ENCODE measurements at regions not wholly inside any gene's neighbourhood (a gene's known extent, or its start where the extent isn't known, plus 50 kb on each side); places are given as distances from the start of the nearest gene placed in this dataset.
"Not testable (repeated sequence)": the region's sequence is repeated elsewhere in the genome, so short reads cannot be mapped to it uniquely, and the experiment has no call there.

DNA sequence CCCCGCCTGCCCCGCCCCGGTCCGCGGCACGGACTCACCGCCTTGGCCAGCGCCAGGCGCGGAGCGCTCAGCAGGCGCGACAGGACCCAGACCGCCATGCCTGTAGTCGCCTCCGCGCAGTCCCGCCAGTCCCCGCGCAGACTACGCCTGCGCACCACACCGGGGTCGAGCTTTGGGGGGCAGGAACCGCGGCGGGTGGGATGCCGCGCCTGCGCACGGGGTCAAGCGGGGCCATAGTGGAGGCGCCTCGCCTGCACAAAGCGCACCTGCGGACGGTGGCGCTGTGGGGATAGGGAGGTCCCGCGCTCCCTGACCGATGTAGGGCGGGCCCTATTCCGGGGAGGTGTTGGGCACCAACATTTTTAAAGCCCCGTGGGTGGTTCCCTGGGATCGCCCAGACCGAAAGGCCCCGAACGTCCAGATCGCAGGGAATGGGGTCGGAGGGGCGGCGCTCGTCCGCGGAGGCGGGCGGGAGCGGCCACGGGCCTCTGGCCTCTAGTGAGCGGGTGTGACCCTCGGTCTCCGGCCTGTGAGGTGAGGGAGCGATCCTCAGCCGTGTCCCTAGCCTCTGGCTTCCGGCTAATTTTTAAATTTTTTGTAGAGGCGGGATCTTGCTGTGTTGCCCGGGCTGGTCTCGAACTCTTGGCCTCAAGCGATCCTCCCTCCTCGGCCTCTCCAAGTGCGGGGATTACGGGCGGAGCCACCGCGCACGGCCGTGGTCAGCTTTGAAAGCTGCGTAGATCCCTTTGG lies 70.8 kb upstream of the LPCAT1 start:
- intact Hi-C loops (cut with DNase I), result loop anchor here (10.0 kb wide), 1 partner anchor 70 kb away; the partner anchor contains the start of gene LPCAT1
- Histone ChIP-seq H3K27ac (replicated peaks in 1 of 4) (peak overlapping the region; percentile 72 to 83 (median 80)), H3K4me3 (peak overlapping the region; percentile 52 to 71 (median 66))

DNA sequence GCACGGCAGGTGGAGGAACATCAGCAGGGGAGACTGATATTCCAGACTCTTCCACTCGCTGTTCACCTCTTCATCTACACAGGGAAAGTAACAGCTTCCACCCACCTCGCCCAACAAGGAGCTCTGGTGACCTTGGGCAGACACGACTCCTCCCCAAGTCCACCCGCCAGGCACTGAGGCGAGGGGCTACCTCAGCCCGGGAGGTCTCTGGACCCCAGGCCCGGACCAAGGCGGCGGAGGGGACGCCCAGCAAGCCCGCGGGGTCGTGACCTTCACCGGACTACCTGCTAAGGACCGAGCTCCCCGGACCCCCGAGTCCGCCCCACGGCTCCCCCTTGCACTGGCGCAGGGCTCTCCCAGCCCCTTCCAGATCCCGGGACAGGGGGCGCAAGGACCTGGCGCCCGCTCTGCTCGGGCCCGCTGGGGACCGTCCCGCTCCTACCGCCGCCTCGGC lies 70.2 kb upstream of the LPCAT1 start:
- Histone ChIP-seq H3K36me3 (peaks cover 2 to 18% (median 6%) of the 10 kb centered on the region in 4 donors), H3K4me3 (peak overlapping the region; percentile 52 to 71 (median 66)), H3K27ac (replicated peaks in 1 of 4) (peak overlapping the region; percentile 72 to 83 (median 80)), H3K27me3 (no peaks in the 10 kb centered on the region), H3K4me1 (peaks cover 0 to 13% (median 11%) of the 10 kb centered on the region in 4 donors), H3K9me3 (no peaks in the 10 kb centered on the region)
- TF ChIP-seq EP300 (IDR thresholded peaks at IDR 0.05), result no peak
- TF ChIP-seq, protein P1, sequence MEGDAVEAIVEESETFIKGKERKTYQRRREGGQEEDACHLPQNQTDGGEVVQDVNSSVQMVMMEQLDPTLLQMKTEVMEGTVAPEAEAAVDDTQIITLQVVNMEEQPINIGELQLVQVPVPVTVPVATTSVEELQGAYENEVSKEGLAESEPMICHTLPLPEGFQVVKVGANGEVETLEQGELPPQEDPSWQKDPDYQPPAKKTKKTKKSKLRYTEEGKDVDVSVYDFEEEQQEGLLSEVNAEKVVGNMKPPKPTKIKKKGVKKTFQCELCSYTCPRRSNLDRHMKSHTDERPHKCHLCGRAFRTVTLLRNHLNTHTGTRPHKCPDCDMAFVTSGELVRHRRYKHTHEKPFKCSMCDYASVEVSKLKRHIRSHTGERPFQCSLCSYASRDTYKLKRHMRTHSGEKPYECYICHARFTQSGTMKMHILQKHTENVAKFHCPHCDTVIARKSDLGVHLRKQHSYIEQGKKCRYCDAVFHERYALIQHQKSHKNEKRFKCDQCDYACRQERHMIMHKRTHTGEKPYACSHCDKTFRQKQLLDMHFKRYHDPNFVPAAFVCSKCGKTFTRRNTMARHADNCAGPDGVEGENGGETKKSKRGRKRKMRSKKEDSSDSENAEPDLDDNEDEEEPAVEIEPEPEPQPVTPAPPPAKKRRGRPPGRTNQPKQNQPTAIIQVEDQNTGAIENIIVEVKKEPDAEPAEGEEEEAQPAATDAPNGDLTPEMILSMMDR (IDR thresholded peaks at IDR 0.05), result no peak
- no peak for TF ChIP-seq POLR2AphosphoS5 (IDR thresholded peaks at IDR 0.05)
- TF ChIP-seq POLR2A (IDR thresholded peaks at IDR 0.05; ENCODE audit: low read depth), result no peak
- WGBS, result 63% methylated on average over 2 of the region's 32 CpGs
- no peak for DNase-seq (ENCODE audit: extremely low spot score)
- intact Hi-C loops (cut with DNase I), result loop anchor here (10.0 kb wide), 1 partner anchor 69 kb away; the partner anchor contains the start of gene LPCAT1

More for the DNA sequence above, 70.8 kb upstream of the LPCAT1 start:
- TF ChIP-seq POLR2AphosphoS5 (IDR thresholded peaks at IDR 0.05), result peak in 1 of 2 donors; percentile 46
- TF ChIP-seq, protein P1 (IDR thresholded peaks at IDR 0.05), result peak; percentile 33 to 45 (median 44)
- no peak for TF ChIP-seq EP300 (IDR thresholded peaks at IDR 0.05)
- WGBS, result 22% methylated on average over 36 of the region's 78 CpGs
- peaks cover 0 to 13% (median 11%) of the 10 kb centered on the region in 4 donors for H3K4me1 ChIP-seq
- H3K9me3 ChIP-seq, result no peaks in the 10 kb centered on the region
- H3K36me3 ChIP-seq, result peaks cover 0 to 13% (median 3%) of the 10 kb centered on the region in 4 donors
- no peaks in the 10 kb centered on the region for H3K27me3 ChIP-seq
- no peak for DNase-seq (ENCODE audit: extremely low spot score)

DNA sequence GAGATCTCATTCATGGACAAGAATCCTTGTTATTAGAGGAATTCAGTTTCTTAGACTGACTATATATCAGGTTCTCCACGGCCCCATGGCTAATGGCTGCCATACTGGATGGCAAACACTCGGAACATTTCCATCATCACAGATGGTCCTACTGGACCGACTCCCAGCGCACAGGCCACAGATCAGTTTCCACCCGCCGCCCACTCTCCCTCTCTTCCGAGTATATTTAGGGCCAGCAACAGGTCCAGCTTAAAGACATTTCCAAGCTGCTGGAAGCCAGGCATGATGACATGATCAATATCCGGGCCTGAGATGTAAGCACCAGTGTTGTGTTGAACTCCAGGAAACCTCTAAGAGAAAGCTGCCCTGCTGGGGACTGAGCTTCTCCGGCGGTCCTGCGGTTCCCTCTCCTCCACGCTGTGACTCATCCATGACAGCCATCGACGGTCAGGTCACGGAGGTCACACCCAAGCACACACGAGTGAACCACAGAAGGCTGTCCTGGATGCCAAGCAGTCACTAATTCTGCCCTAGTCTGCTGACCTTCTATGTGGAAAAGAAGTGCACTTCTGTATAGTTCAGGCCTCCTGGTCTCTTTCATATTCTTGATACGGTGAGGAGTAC lies 64.4 kb upstream of the LPCAT1 start:
- H3K9me3 ChIP-seq; H3K27me3 ChIP-seq; H3K4me1 ChIP-seq; H3K4me3 ChIP-seq; intact Hi-C loops (cut with DNase I); H3K27ac ChIP-seq (replicated peaks in 1 of 4); DNase-seq (ENCODE audit: extremely low spot score): not testable (repeated sequence)
- 94% methylated on average over 16 of the region's 17 CpGs for WGBS
- peaks cover 12 to 50% (median 27%) of the 10 kb centered on the region in 4 donors for H3K36me3 ChIP-seq

GRCh38 chr5:1583081-1583875 lies 59.5 kb upstream of the LPCAT1 start:
- H3K27me3 ChIP-seq; DNase-seq (ENCODE audit: extremely low spot score); H3K4me3 ChIP-seq; H3K9me3 ChIP-seq; H3K27ac ChIP-seq (replicated peaks in 1 of 4); H3K4me1 ChIP-seq; intact Hi-C loops (cut with DNase I): not testable (repeated sequence)
- 94% methylated on average over 15 of the region's 15 CpGs for WGBS
- H3K36me3 ChIP-seq, result peaks cover 14 to 45% (median 27%) of the 10 kb centered on the region in 4 donors

DNA sequence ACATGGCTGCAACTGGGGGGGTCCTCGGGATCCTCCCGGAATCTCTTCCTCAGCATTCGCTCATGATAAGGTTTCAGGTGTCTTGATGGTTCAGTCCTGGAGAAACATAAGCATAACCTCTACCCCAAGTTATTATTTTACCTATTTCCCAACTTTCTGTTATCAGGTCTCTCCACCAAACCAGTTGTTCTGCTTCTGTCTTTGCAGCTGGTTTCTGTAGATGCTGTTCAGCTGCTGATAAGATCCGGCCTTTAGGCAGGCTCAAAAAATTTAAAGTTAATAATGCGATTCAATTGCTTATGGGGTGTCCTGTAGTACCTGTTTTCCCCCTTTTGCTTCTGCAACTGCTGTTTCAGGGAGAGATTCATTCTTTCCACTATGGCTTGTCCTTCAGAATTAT lies 55.6 kb upstream of the LPCAT1 start:
- H3K4me3 ChIP-seq; H3K4me1 ChIP-seq; H3K27me3 ChIP-seq; DNase-seq (ENCODE audit: extremely low spot score); H3K9me3 ChIP-seq; intact Hi-C loops (cut with DNase I); H3K27ac ChIP-seq (replicated peaks in 1 of 4): not testable (repeated sequence)
- 96% methylated on average over 5 of the region's 5 CpGs for WGBS
- H3K36me3 ChIP-seq, result peaks cover 10 to 57% (median 20%) of the 10 kb centered on the region in 4 donors

- H3K27me3 ChIP-seq; H3K4me3 ChIP-seq; intact Hi-C loops (cut with DNase I); DNase-seq (ENCODE audit: extremely low spot score); H3K9me3 ChIP-seq; H3K4me1 ChIP-seq; H3K27ac ChIP-seq (replicated peaks in 1 of 4): not testable (repeated sequence)
- H3K36me3 ChIP-seq, result peaks cover 10 to 60% (median 25%) of the 10 kb centered on the region in 4 donors
- 80% methylated on average over 6 of the region's 7 CpGs for WGBS
Observed at GRCh38 chr5:1576851-1577250, 53.1 kb upstream of the LPCAT1 start.

DNA sequence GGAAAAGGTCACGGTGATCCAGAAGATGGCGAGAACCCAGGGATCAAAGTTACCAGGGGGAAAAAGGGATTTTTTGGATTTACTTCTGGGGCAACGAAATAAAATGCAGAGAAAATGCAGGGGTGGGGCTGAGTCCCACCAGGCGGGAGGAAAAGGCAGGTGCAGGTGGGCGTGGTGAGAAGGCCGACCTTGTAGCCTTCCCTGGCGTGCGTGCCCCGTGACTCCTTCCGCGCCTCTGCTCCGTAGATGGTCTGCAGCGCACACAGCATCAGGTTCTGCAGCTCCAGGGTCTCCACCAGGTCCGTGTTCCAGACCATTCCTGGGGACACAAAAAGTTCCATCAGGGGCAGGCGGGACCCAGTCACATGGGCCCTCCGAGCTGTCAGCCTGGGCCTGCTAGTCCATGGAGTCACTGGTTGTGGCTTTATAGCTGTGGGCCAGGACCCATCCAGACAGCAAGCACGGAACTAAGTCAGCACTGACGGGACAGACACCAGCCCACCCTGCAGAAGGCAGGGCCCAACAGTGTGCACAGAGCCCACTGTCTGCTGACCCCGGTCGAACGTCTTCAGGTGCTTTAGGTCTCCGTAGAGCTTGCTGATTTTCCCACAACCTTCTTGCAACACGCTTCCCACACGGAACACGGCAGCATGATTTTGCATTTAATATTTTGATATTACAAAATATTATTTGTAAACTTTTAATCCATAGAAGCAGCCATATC lies 52.4 kb upstream of the LPCAT1 start:
- H3K36me3 ChIP-seq, result peaks cover 10 to 65% (median 25%) of the 10 kb centered on the region in 4 donors
- intact Hi-C loops (cut with DNase I); H3K4me1 ChIP-seq; DNase-seq (ENCODE audit: extremely low spot score); H3K4me3 ChIP-seq; H3K27me3 ChIP-seq; H3K27ac ChIP-seq (replicated peaks in 1 of 4); H3K9me3 ChIP-seq: not testable (repeated sequence)
- 95% methylated on average over 22 of the region's 25 CpGs for WGBS

GRCh38 chr5:1575491-1575890 lies 51.7 kb upstream of the LPCAT1 start:
- WGBS, result 89% methylated on average over 5 of the region's 5 CpGs
- H3K4me3 ChIP-seq; H3K27ac ChIP-seq (replicated peaks in 1 of 4); H3K27me3 ChIP-seq; H3K9me3 ChIP-seq; DNase-seq (ENCODE audit: extremely low spot score); intact Hi-C loops (cut with DNase I); H3K4me1 ChIP-seq: not testable (repeated sequence)
- peaks cover 10 to 70% (median 27%) of the 10 kb centered on the region in 4 donors for H3K36me3 ChIP-seq

GRCh38 chr5:1574023-1574318 lies 50.2 kb upstream of the LPCAT1 start:
- intact Hi-C loops (cut with DNase I); DNase-seq (ENCODE audit: extremely low spot score); H3K4me1 ChIP-seq; H3K27me3 ChIP-seq; H3K27ac ChIP-seq (replicated peaks in 1 of 4); H3K9me3 ChIP-seq; H3K4me3 ChIP-seq: not testable (repeated sequence)
- peaks cover 4 to 62% (median 20%) of the 10 kb centered on the region in 4 donors for H3K36me3 ChIP-seq
- 82% methylated on average over 2 of the region's 9 CpGs for WGBS
